ENCODE measurements at regions not wholly inside any gene's neighbourhood (a gene's known extent, or its start where the extent isn't known, plus 50 kb on each side); places are given as distances from the start of the nearest gene placed in this dataset.
A peak's percentile ranks its signal among the peaks of the same experiment; 100 is the strongest.
"Not testable (repeated sequence)": the region's sequence is repeated elsewhere in the genome, so short reads cannot be mapped to it uniquely, and the experiment has no call there.

DNA sequence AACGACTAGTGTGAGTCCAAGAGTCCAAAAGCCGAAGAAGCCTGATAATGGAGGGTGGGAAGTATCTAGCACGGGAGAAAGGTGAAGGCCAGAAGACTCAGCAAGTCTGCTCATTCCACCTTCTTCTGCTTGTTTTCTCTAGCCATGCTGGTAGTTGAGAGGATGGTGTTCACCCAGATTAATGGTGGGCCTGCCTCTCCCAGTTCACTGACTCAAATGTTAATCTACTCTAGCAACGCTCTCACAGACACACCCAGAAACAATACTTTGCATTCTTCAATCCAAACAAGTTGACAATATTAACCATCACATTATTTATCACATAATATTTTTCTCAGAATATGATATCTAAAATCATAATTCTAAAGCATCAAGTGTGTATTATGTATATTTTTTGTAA is 1055.1 kb upstream of the PCDH10 start:
- no peak for DNase-seq

GRCh38 chr4:132097041-132097440 is 1052.1 kb upstream of the PCDH10 start:
- DNase-seq, result no peak

DNA sequence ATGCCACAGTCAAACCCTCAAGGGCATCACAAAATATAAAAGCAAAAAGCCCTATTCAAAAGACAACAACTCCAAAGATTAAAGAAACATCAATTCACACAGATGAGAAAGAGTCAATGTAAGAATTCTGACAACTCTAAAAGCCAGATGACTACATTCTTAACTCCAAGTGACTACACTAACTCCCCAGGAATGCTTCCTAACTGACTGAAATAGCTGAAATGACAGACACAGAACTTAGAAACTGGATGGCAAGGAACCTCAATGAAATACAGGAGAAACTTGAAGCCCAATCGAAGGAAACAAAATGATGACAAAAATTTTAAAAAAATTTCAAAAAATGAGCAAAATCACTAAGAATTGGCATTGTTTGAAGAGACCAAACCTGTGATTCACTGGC is 1047.6 kb upstream of the PCDH10 start:
- no peak for DNase-seq

DNA sequence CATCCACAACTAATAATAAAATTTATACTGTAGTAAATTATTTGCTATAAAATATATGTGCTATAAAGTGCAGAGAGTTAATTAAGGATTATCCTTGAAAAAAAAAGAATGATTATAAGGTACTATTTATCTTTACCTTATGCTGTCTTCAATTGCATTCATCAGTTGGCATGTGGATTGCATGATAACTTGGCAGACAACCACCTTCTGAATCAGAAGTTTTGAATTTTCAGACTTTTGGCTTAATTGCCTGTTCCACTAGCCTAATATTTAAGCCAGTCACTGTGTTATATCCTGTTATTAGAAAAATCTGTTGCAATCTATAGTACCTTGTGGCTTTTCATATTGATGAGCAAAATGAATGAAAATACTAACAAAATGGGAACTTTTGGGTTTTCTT is 1040.3 kb upstream of the PCDH10 start:
- DNase-seq, result no peak

DNA sequence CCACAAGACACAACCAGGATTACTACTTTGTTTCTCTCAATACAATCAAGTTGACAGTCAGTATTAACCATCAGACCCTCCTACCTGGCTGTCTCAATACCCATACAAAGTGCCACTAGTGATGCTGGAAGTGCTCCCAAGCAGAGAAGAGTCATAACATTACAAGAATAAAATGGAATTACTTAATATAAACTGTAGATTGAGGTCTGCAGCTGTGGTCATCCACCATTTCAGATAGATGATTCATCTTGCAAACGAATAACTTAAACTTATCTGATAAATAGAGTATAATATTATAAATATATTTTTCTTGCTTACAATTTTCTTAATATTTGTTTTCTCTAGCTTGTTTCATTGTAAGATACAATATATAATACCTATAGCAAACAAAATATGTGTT is 1034.2 kb upstream of the PCDH10 start:
- DNase-seq, result no peak

DNA sequence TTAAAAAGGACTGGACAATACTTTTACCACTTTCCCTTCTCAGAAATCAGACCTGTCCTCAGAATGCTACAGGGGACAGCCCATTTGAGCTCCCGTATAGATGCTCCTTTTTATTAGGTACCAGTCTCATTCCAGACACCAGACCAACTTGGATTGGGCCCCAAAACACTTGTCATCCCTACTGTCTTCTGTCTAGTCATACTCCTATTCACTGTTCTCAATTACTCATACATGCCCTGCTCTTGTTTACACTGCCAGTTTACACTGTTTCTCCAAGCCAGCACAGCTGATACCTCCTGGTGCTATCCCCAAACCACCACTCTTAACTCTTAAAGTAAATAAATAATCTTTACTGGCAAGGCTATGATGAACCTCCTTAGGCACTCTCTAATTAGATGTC is 1026.4 kb upstream of the PCDH10 start:
- DNase-seq, result not testable (repeated sequence)

- DNase-seq, result no peak
These were observed 1025.0 kb upstream of the PCDH10 start for GRCh38 chr4:132123870-132124623.

- DNase-seq, result no peak
These were observed 1024.5 kb upstream of the PCDH10 start for GRCh38 chr4:132124624-132124974.

DNA sequence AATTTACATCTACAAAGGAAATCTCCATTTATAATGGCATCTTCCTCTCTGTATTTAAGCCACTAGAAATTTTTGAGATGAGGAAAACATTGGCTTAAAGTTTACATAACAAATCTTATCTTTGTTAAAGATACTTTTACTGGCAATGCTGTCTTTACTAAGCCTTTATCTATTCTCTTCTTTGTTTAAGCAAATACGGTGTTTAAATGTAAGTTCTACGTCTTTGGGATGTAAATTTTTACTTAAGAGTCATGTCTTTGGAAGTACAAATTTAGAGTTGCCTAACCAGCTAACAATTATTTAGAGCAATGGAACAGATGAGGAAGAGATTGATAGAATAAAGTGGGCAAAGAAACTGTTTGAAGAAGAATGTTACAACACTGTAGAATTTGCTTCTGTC is 1024.0 kb upstream of the PCDH10 start:
- no peak for DNase-seq

DNA sequence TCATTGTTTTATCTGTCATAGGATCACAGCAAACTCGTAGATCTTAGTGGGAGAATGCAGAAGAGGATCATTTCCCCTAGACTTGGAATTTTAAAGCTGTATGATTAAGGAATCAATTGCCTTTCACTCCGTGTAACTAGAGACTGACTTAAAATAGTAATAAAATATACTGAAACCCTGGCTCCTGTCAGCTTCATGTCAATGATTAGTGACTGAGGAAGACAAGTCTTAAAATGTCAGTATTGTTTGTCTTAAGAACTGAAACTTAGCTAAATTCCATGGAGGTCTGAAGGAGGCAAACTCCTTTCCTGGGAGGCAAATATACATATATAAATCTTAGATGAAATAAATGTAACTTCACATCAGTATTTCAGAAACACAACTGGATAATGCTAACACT is 1016.7 kb upstream of the PCDH10 start:
- no peak for DNase-seq

DNA sequence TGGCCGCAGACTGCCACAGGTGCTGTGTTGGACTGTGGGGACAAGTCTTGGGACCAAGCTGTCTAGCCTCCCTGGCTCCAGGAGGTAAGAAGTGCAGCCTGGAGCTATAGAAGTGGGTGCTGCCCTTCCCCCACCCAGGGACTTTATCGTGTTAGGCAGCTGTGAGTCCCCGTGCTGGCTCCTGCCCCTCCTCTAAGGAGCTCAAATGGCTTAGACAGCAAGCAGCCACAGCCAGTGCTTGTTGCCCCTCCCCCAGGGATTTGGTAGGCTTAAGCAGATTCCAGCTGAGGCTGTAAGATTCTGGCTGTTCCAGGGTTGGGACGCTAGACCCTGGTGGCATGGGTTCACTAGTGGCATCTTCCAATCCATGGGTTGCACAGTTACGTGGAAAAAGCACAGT is 979.4 kb upstream of the PCDH10 start:
- DNase-seq, result peak; percentile 2 to 38

- DNase-seq, result no peak
These were observed 969.1 kb upstream of the PCDH10 start for GRCh38 chr4:132180020-132180427.

DNA sequence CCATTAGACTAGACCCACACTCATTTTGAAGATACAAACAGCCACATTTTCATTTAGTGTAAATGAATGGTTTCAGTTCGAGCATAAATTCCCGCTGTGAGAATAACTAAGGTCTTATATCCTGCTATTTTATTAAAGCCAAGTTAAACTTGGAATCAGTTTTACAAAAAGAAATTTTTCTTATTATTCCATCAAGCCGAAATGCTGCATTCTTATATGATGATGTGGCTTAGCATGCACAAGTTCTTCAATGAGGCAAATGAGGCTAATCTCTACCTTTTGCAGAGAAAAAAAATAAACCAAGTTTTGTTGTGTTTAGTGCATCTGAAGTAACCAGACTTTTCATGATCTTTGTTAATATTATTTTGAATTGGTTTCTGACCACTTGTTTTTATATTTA is 953.9 kb upstream of the PCDH10 start:
- no peak for DNase-seq

- no peak for DNase-seq
These were observed 945.5 kb upstream of the PCDH10 start for GRCh38 chr4:132203618-132204017.

DNA sequence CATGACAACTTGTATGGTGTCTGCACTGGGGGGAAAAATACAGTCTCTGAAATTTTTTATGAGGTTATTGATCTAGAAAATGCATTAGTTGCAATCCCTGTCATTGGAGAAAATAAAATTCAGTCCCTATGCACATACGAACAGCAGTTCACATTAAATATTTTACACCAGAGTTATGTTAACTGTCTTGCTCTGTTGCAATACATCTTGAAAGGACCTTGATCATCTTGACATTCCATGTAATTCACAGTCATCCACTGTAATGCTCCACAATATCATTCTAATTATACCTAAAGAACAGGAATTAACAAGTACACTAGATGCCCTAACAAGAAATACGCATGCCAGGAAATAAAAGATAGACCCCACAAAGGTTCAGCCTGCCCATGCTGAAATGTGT is 934.6 kb upstream of the PCDH10 start:
- no peak for DNase-seq

DNA sequence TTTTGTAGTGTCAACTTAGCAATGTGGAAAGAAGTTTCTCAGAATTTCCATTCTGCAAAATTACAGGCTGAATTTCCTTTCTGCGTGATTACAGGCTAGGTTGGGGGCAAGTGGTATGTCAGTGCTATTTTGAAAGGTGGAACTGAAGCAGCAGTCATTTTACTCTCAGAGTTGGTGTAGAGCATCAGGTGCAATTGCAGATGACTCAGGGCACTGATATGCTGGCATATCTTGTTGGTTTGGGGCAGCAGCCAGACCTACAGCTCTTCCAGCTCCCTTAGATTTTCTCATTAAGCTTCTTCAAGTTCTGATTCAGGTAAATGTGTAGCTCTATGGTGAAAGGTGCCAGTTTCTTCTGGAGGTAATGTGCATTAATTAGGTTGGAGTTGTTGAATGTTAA is 930.7 kb upstream of the PCDH10 start:
- no peak for DNase-seq

DNA sequence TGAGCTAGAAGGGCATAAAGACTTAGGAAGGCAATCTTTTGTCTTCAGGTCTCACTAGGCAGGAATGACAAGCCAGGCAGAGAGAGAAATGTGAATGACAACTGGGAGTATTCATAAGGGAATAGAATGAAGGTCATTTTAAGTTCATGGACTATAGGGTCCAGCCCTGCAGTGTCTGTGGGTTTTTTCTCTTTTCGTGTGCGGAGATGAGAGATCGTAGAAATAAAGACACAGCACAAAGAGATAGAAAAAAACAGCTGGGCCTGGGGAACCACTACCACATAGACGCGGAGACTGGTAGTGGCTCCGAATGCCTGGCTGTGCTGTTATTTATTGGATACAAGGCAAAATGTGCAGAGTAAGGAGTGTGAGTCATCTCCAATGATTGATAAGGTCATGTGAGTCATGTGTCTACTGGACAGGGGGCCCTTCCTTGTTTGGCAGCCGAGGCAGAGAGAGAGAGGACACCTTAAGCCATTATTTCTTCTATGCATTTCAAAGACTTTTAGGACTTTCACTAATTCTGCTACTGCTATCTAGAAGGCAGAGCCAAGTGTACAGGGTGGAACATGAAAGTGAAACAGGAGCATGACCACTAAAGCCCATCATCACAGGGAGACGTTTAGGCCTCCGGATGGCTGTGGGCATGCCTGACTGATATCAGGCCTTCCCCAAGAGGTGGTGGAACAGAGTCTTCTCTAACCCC is 921.8 kb upstream of the PCDH10 start:
- DNase-seq, result no peak

GRCh38 chr4:132227857-132228165 is 921.3 kb upstream of the PCDH10 start:
- not testable (repeated sequence) for DNase-seq

GRCh38 chr4:132228676-132229075 is 920.4 kb upstream of the PCDH10 start:
- DNase-seq, result no peak

- no peak for DNase-seq
These were observed 919.1 kb upstream of the PCDH10 start for GRCh38 chr4:132230025-132230424.

GRCh38 chr4:132238697-132239096 is 910.4 kb upstream of the PCDH10 start:
- no peak for DNase-seq

DNA sequence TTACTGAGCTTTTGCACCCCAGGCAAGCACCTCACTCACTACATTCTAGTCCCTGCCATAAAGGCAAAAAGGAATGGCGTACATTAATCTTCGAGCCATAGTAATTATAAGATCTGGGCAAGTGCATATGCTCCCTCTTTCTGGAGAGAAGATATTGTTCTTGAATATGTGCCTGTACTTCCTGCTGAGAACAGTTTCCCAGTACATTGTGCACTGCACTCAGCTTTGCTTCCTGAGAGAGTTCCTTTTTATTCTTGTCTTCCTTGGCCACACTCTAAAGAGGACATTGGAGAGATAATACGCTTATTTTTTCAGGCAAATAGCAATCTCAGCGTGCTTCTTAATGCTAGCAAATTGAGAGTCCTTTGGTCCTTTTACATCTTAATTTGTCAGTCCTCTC is 909.0 kb upstream of the PCDH10 start:
- DNase-seq, result no peak

DNA sequence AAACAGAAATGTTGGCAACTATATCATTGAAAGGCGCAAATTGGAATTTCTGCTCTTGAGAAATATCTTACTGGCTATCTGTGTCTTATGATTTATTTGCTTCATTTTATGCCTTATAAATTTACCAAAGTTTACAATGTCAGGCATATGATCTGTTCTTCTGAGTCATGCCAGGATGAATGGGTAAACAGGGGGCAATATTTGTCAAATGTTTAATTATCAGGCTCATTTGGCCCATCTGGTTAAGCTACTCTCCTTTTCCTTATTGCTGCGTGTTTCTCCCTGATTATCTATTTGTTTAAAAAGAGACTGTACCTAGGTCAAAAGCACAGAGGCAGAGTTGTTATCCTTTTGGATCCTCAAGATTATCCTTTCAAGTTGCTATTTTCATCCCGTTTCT is 903.8 kb upstream of the PCDH10 start:
- DNase-seq, result no peak

DNA sequence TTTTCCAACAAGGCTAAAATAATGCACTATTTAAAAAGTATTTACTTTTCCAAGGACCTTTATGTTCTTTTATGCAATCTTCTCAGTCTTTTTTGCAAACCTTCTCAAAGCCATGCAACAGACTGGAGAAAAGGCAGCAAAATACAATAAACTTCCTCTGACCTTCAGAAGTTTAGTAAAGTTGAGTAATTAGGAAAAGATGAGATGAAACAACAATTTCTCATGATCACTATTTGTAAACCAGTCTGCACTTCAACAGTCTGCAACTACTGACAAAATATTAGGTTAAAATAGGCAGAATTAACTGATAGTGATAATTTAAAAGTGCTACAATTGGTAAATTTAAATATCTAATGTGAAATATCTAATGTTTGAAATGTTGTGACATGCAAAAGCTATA is 884.9 kb upstream of the PCDH10 start:
- DNase-seq, result no peak

GRCh38 chr4:132266374-132266773 is 882.7 kb upstream of the PCDH10 start:
- DNase-seq, result peak; percentile 36 to 72

Data from NCI-H524 (cell line).